GM12878 (cell line): ENCODE measurements at regions not wholly inside any gene's neighbourhood (a gene's known extent, or its start where the extent isn't known, plus 50 kb on each side); places are given as distances from the start of the nearest gene placed in this dataset.

Experiments
- CTCF ChIP-seq, 3 experiments: IDR thresholded peaks in 2 of 3; conservative IDR thresholded peaks in 1 of 3; 2 replicates each; pipeline ENCODE4 v1.5.1; 2011; ENCODE audit warnings: low read depth in 3 of 3, low read length in 3 of 3, mild to moderate bottlenecking in 3 of 3, control low read depth in 2 of 3, moderate library complexity in 2 of 3, inconsistent platforms in 1 of 3, mixed read lengths in 1 of 3; ENCODE audit not compliant: control insufficient read depth in 2 of 3, insufficient read depth in 1 of 3; ENCODE audit errors: extremely low read depth in 1 of 3
- FOS ChIP-seq: IDR thresholded peaks from 3 replicates; pipeline ENCODE4 v1.6.1; 2011; ENCODE audit warnings: borderline replicate concordance; ENCODE audit not compliant: insufficient read length; ENCODE audit errors: extremely low read depth
- POLR2A ChIP-seq: IDR thresholded peaks from 2 replicates; pipeline ENCODE4 v1.6.1; 2011; ENCODE audit warnings: low read depth, mild to moderate bottlenecking, low read length

DNA sequence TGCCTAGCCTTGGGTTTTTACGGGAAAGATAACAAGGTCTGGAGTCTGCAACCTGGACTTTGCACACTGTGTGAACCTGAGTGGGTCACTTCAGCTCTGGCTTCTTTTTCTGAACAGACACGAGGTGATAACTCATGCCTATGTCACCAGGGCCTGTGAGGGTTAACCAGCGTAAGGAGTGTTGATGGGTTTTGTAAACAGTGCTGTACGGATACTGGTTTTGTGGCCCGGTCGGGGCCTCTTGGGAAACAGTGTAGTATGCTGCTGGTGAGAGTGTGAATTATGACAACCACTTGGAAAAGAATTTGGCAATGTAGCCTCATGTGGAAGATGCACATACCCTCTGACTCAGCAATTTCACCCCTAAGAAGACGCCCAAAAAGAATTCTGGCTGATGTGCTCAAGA, 266.8 kb downstream of the MN1 start:
- TF ChIP-seq FOS = no peak
- no peak for TF ChIP-seq CTCF (IDR thresholded peaks at IDR 0.05 in 2 of 3, conservative IDR thresholded peaks at IDR 0.05 in 1 of 3; ENCODE audit: control insufficient read depth in 2 of 3, extremely low read depth in 1 of 3, insufficient read depth in 1 of 3, low read depth in 3 of 3, low read length in 3 of 3)
- TF ChIP-seq POLR2A = no peak
